ENCODE measurements at regions not wholly inside any gene's neighbourhood (a gene's known extent, or its start where the extent isn't known, plus 50 kb on each side); places are given as distances from the start of the nearest gene placed in this dataset.

DNA sequence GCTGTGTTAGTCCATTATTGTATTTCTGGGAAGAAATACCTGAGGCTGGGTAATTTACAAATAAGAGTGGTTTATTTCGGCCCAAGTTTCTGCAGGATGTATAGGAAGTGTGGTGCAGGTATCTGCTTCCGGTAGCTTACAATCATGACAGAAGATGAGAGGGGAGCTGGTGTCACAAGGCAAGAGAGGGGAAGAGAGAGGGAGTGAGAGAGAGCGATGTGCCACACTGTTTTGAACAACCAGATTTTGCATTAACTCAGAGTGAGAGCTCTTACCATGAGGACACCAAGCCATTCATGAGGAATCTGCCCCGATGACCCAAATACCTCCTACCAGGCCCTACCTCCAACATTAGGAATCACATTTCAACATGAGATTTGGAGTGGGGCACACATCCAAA is 627.6 kb upstream of the FRG1 start:
- H3K4me3 ChIP-seq, result no peak overlapping the region
- no peak for DNase-seq (ENCODE audit: low spot score in 2 of 2)
- no peak overlapping the region for H3K27ac ChIP-seq
- no peaks in the 10 kb centered on the region for H3K4me1 ChIP-seq
- H3K27me3 ChIP-seq, result no peaks in the 10 kb centered on the region
- intact Hi-C loops (cut with DNase I; ENCODE audit: low total_unique reads), result no loop called here
- no peaks in the 10 kb centered on the region for H3K9me3 ChIP-seq
- H3K36me3 ChIP-seq, result no peaks in the 10 kb centered on the region
- TF ChIP-seq POLR2AphosphoS5 (IDR thresholded peaks at IDR 0.05) (no peak), POLR2A (IDR thresholded peaks at IDR 0.05) (no peak)
- TF ChIP-seq, protein P1, sequence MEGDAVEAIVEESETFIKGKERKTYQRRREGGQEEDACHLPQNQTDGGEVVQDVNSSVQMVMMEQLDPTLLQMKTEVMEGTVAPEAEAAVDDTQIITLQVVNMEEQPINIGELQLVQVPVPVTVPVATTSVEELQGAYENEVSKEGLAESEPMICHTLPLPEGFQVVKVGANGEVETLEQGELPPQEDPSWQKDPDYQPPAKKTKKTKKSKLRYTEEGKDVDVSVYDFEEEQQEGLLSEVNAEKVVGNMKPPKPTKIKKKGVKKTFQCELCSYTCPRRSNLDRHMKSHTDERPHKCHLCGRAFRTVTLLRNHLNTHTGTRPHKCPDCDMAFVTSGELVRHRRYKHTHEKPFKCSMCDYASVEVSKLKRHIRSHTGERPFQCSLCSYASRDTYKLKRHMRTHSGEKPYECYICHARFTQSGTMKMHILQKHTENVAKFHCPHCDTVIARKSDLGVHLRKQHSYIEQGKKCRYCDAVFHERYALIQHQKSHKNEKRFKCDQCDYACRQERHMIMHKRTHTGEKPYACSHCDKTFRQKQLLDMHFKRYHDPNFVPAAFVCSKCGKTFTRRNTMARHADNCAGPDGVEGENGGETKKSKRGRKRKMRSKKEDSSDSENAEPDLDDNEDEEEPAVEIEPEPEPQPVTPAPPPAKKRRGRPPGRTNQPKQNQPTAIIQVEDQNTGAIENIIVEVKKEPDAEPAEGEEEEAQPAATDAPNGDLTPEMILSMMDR (IDR thresholded peaks at IDR 0.05), result no peak

DNA sequence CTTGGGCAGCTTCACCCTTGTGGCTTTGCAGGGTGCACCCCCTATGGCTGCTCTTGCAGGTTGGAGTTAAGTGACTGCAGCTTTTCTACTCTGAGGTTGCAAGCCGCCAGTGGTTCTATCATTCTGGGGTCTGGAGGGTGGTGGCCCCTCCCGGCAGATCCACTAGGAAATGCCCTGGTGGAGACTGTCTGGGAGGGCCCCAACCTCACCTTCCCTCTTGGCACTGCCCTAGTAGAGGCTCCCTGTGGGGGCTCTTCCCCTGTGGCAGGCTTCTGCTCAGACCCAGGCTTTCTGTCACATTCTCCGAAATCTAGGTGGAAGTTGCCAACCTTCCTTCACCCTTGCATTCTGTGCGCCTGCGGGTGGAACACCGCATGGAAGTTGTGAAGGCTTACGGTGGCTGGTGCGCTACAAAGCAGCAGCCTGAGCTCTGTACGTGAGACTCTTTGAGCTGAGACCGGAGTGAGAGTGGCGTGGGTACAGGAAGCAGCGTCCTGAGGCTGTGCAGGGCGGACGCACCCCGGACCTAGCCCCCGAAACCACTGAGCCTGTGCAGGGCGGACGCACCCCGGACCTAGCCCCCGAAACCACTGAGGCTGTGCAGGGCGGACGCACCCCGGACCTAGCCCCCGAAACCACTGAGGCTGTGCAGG is 626.7 kb upstream of the FRG1 start:
- TF ChIP-seq, protein P1 (IDR thresholded peaks at IDR 0.05), result no peak
- no peak for TF ChIP-seq POLR2AphosphoS5 (IDR thresholded peaks at IDR 0.05)
- H3K4me1 ChIP-seq, result no peaks in the 10 kb centered on the region
- H3K27me3 ChIP-seq, result no peaks in the 10 kb centered on the region
- H3K36me3 ChIP-seq, result no peaks in the 10 kb centered on the region
- H3K27ac ChIP-seq, result no peak overlapping the region
- intact Hi-C loops (cut with DNase I; ENCODE audit: low total_unique reads), result no loop called here
- H3K4me3 ChIP-seq, result no peak overlapping the region
- H3K9me3 ChIP-seq, result no peaks in the 10 kb centered on the region
- DNase-seq (ENCODE audit: low spot score in 2 of 2), result no peak

DNA sequence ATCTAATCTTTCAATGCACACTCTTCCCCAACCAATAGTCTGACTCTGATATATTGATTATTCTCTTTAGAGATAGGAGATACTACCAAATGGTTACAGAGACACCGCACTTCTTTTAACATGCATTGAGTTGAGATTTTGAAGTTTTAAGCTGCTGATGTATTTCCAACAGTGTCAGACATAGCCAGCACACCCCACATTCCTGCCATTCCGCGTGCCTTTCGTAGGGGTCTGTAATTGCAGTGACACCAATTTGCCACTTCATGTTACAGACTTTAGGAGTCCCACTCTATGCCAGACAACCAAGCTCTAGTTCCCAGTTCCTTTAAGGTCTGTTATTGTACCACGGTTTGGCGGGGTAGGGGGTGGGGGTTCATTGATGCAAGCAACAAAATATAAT is 618.2 kb upstream of the FRG1 start:
- H3K9me3 ChIP-seq, result no peaks in the 10 kb centered on the region
- no peaks in the 10 kb centered on the region for H3K4me1 ChIP-seq
- intact Hi-C loops (cut with DNase I; ENCODE audit: low total_unique reads), result no loop called here
- no peak for DNase-seq (ENCODE audit: low spot score in 2 of 2)
- no peak overlapping the region for H3K4me3 ChIP-seq
- TF ChIP-seq, protein P1 (IDR thresholded peaks at IDR 0.05), result no peak
- TF ChIP-seq POLR2AphosphoS5 (IDR thresholded peaks at IDR 0.05) (no peak), POLR2A (IDR thresholded peaks at IDR 0.05) (no peak)
- no peaks in the 10 kb centered on the region for H3K27me3 ChIP-seq
- H3K27ac ChIP-seq, result no peak overlapping the region
- no peaks in the 10 kb centered on the region for H3K36me3 ChIP-seq

DNA sequence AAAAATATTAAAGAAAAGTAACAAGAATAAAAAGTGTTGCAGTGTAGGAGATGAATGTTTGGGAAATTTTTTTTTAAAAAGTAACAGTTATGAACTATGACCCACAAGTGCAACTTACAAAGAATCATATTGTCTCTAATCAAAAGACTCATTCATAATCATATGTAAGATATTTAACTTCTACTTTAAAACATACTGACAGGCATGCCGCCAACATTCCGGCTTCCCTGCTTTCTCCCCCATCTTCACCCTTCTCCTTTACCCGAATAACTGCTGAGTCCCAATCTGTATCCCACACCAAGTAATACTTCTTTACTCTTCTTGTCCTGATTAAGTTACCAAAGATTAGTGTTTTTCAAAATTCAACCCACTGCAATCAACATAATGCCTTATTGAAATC is 598.8 kb upstream of the FRG1 start:
- no peaks in the 10 kb centered on the region for H3K4me1 ChIP-seq
- no peaks in the 10 kb centered on the region for H3K27me3 ChIP-seq
- TF ChIP-seq, protein P1 (IDR thresholded peaks at IDR 0.05), result no peak
- TF ChIP-seq POLR2AphosphoS5 (IDR thresholded peaks at IDR 0.05) (no peak), POLR2A (IDR thresholded peaks at IDR 0.05) (no peak)
- H3K27ac ChIP-seq, result no peak overlapping the region
- no peaks in the 10 kb centered on the region for H3K36me3 ChIP-seq
- no peak overlapping the region for H3K4me3 ChIP-seq
- DNase-seq (ENCODE audit: low spot score in 2 of 2), result no peak
- no peaks in the 10 kb centered on the region for H3K9me3 ChIP-seq
- intact Hi-C loops (cut with DNase I; ENCODE audit: low total_unique reads), result no loop called here

DNA sequence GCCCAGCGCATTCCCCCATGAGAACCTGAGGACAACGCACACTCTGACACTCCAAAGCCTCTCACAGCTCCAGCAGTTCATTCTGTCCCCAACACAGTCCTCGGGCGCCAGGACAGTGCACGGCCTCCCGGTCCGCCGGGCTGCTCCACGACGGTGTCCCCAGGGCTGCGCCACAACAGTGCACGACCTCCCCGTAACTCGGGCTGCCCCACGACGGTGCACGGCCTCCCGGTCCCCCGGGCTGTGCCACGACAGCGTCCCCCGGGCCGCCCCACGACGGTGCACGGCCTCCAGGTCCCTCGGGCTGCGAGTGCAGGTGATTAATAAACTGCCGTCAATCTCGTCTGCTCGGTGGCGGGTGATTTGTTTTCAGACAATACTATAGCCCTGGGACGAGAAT is 585.1 kb upstream of the FRG1 start:
- H3K27me3 ChIP-seq, result no peaks in the 10 kb centered on the region
- intact Hi-C loops (cut with DNase I; ENCODE audit: low total_unique reads), result no loop called here
- H3K4me1 ChIP-seq, result no peaks in the 10 kb centered on the region
- H3K4me3 ChIP-seq, result no peak overlapping the region
- TF ChIP-seq, protein P1 (IDR thresholded peaks at IDR 0.05), result no peak
- TF ChIP-seq POLR2A (IDR thresholded peaks at IDR 0.05), result no peak
- no peak for TF ChIP-seq POLR2AphosphoS5 (IDR thresholded peaks at IDR 0.05)
- H3K36me3 ChIP-seq, result peaks cover 4% of the 10 kb centered on the region
- H3K27ac ChIP-seq, result no peak overlapping the region
- no peak for DNase-seq (ENCODE audit: low spot score in 2 of 2)
- H3K9me3 ChIP-seq, result no peaks in the 10 kb centered on the region
